ENCODE measurements at regions not wholly inside any gene's neighbourhood (a gene's known extent, or its start where the extent isn't known, plus 50 kb on each side); places are given as distances from the start of the nearest gene placed in this dataset.

DNA sequence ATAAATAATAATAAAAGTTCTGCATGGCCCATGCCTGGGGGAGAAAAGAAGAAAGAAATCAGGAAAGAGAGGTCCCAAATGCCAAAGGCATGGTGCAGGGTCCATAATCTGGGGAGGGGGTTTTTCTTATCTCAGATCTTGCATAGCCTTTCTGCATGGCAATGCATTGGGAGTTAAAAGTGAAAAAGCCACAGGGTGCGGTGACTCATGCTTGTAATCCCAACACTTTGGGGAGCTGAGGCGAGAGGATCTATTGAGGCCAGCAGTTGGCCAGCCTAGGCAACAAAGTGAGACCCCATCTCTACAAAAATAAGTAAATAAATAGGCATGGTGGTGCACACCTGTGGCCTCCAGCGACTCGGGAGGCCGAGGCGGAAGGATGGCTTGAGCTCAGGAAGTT lies 76.8 kb upstream of the GATA2 start:
- DNase-seq (ENCODE audit: low spot score), result no peak

DNA sequence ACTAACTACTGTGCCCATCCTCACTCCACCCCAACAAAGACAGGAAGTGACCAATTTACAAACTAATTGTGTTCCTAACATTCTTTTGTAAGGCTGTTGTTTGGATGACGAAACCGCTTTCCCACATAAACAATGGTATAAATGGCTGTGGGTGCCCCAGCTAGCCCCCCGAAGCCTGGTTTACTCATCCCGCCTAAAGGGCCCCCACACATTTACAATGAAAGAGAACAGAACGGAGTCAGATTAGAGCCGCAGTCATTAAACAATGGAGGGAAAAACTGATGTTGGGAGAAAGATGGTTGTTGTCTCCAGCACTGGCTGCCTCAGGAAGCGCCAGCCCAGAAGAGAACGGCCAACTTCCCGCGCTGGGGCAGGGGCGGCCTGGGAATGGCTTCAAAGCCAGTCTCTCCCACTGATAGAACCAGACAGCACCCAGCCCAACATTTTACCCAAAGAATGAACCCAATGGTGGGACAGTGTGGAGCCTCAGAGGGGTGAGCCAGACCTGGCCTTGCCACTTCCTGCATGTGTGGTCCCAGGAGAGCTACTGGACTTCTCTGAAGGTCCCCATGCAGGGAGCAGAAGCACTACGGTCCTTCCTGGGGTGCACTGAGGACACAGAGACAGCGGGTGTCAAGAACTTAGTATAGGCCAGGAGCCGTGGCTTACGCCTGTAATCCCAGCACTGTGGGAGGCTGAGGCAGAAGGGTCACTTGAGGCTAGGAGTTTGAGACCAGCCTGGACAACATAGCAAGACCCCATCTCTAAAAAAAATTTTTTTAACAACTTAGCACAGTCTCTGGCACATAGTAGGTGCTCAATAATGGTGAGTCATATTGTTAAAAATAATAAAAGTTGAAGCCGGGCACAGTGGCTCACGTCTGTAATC lies 75.8 kb upstream of the GATA2 start:
- no peak for DNase-seq (ENCODE audit: low spot score)

DNA sequence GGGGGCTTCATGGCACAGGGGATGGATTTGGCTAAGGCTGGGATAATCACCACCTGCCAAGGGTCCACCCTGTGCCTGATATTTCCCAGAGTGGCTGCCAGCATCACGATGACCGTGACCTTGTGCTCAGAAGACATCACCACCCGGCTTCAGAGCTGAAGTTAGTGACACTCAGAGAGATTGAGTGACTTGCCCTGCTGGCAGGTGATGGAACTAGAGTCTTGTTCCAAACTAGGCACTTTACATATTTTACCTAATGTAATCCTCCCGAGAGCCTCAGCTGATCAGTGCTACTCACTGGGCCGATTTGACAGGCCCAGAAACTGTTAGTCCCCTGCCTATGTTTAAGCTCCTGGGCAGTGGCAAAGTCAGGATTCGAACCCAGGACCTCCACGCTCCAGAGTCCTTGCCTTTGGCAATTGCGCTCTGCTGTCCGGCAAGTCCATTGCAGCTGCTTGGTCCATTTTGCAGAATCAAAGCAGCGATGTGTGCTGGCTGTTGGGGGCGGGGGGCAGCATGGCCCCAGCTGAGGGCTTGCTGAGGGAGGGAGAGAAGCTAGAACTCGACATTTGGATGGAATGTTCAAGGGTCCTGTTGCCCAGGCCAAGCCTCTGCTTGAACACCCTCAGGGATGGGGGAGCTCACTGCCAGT lies 74.8 kb upstream of the GATA2 start:
- no peak for DNase-seq (ENCODE audit: low spot score)

DNA sequence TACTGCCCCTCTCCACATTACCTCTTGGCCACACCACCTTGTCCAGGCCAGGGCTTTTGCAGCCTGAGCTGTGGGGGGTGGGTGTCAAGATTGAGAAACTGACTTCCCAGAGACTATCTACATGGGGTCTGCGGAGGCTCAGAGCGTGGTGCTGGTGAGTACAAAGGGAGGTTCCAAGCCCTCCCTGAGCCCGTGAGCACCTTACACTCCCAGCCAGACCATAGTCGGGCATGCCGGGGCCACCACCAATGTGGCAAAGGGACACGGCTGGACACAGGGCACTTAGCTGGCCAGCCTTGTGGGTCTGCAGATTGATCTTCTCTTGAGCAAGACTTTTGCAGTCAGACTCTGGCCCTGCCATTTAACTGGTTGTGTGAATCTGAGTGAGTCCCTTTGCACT lies 74.1 kb upstream of the GATA2 start:
- no peak for DNase-seq (ENCODE audit: low spot score)

DNA sequence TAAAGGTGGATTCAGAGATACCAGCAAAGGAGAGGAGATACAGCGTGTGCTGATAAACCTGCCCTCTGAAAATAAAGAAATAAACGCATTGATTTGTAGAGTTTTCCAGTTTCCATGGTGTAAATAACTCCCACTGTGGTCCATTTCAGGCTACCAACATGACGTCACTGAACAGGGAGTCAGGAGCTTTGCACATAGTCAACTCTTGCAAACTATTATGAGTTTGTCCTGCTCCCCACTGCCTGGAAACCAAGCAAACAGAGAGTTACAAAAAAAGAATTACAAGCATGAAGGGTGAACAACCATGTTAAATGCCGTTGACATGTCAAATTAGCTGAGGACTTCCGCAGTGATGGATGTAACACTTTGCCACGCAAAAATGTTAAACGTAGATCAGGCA lies 70.4 kb upstream of the GATA2 start:
- no peak for DNase-seq (ENCODE audit: low spot score)

DNA sequence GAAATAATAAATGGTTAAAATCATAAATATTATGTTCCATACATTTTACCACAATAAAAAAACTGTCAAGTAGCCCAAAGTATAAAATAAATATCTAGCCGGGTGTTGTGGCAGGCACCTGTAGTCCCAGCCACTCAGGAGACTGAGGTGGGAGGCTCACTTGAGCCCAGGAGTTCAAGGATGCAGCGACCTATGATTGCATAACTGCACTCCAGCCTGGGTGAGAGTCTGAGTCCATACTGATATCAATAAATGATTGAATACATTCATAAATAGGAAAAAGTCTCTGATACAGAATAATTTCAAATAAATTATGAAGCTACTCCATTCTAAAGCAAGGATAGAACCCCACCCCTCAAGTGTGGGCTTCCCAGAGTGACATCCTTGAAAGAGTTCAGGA lies 68.5 kb upstream of the GATA2 start:
- no peak for DNase-seq (ENCODE audit: low spot score)

DNA sequence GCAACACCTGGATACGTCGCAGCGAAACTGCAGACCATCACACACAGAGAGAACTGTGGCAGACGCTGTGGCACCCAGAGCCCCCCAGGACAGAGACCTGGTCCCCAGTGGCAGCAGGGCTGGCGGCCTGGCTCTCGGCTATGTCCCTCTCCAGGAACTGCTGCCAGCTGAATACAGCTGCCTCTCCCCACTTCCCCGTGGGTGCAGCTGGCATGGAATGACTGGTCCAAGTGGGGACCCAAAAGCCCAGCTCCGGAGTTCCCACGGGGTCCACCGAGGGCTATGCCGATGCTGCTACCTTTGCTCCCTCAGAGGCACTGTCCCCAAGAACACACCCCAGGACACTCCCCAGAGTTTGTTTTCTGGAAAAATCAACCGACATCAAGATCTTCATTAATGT lies 67.8 kb upstream of the GATA2 start:
- no peak for DNase-seq (ENCODE audit: low spot score)

DNA sequence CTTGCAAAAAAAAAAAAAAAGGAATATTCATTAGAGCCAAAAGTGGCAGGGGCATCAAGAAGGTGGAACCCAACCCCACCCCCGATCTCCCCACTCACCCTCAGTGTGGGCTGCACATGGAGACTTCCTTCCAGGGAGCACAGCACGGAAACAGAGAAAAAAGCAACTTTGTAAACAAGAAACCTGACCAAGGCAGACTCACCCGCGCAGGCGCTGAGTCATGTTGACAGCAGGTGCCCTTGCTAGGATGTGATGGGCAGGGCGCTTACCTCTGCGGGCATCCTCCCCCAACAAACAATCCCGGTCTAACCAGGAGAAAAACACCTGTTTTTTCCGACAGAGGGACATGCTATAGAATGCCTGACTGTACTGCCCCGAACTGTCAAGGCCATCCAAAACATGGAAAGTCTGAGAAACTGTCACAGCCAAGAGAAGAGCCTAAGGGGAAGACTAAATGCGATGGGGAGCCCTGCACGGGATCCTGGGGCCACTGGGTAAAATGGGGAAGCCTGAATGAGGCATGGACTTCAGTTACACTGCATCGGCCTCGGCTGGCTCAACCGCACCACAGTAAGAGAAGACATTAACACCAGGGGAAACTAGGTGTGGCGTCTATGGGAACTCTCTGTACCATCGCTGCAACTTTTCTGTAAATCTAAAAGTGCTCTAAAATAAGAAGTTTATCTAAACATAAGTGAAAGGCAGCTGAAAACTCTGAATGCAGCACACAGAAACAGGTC lies 66.7 kb upstream of the GATA2 start:
- no peak for DNase-seq (ENCODE audit: low spot score)

DNA sequence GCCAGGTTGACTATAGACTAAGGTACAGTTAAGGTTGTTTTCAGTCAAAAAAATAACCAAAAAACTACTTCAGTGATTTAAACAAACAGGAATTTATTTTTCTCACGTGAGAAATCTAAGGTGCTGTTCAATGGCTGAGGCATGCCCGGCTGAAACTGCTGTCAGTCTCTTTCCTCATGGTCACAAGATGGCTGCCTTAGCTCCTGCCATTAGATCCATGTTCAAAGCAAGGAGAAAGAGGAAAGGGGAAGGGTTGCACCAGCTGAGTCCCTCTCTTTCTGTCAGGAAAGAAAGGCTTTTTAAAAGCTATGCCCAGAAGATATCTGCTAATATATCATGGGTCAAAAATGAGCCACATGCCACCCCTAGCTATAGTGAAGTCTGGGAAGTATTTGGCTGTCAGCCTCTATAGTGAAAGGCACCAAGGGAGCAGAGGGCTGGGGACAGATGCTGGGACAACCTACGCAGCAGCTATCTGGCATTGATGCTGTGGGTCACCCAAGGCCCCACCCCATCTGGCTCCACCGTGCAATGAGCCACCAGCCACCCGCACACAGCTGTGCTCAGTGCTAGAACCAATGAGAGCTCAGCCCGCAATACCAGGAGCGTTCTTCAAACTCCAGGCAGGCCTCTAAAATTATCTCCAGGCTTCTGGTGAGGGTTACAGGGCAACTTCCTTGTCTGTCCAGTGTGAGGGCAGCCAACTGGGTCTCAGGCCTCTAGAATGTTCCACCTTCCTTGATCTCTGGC lies 64.7 kb upstream of the GATA2 start:
- no peak for DNase-seq (ENCODE audit: low spot score)

DNA sequence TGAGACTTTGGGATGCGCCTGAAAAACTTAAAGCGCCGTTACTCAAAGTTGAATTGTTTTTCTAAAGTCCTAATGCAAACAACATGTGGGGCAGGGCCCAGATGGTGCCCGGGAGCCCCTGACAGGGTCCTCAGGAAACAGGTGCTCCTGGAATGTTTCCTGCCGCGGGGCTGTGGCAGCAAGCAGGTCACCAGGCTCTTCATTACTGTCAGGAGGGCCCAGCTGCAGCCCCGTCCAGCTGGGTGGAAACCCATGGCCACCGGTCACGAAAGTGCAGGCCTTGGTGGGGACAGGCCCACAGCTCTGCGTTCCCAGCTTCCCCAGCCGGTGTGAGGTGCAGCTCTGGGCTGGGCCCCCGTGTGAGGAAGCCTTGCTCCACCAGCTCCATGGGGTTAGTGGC lies 63.9 kb upstream of the GATA2 start:
- no peak for DNase-seq (ENCODE audit: low spot score)

DNA sequence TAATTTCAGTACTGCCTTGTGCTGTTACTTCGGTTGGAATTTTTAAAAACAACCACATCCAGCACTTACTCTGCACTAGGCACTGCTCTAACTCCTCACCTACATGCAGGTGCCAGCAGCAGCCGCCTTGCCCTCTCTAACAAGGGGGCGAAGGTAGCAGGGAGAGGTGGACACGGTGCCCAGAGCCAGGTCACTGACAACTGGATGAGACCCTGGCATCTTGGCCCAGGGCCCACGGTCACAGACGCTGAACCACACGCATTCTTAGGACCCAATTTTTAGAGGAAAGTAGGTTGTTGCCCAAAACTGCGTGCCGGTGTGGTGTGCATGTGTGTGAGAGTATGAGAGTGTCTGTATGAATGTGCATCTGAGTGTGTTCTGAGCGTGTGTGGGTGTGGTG lies 63.4 kb upstream of the GATA2 start:
- DNase-seq (ENCODE audit: low spot score), result no peak

DNA sequence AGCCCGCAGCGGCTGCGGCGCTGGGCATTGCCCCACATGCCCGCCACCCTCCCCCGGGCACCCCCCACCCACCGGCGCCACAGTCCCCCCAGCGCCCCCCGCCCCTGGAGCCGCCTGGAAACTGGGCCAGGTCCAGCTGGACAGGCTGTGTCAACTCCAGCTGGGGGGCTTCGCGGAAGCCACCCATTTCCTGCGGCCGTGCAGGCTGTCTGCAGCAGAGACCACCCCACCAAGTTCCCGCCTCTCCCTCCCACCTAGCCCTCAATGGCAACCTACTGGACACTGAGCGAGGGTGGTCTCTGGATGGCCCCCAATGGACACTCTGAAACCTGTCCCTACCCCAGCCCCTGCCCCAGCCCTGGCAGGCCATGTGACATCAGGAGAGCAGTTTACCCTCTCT lies 62.8 kb upstream of the GATA2 start:
- DNase-seq (ENCODE audit: low spot score), result no peak

DNA sequence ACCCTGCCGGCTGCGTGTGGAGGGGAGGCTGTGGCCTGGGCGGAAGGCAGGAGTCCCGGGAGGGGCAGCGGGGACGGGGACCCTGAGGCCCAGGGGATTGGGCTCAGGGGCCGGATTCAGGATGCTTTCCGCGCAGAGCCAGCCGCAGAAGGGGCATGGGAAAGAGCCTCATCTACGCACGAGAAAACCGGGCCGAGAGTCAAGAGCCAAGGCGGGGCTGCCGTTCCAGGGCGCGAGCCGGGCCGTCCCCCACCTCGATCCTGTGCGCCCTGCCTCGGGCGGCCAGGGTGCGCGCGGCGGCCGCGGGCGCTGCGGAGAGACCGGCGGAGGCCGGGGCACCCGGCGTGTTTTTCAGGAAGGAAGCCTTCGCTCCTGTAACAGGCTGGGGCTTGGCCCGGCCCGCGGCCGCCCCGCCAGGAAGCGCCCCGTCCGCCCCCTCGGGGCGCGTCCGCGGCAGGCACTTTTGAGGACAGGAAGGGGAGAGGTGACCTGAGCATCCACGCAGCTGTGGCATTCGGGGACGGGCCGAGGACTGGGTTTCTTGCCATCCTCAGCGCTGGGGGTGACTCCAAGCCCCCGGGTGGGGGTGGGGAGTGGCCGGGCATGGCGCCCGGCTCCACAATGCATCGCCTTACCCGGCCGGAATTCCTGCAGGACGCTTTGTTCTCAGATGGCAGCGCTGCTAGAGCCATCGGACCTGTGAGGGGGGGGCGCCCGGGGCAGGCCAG lies 62.3 kb upstream of the GATA2 start:
- DNase-seq (ENCODE audit: low spot score), result no peak

DNA sequence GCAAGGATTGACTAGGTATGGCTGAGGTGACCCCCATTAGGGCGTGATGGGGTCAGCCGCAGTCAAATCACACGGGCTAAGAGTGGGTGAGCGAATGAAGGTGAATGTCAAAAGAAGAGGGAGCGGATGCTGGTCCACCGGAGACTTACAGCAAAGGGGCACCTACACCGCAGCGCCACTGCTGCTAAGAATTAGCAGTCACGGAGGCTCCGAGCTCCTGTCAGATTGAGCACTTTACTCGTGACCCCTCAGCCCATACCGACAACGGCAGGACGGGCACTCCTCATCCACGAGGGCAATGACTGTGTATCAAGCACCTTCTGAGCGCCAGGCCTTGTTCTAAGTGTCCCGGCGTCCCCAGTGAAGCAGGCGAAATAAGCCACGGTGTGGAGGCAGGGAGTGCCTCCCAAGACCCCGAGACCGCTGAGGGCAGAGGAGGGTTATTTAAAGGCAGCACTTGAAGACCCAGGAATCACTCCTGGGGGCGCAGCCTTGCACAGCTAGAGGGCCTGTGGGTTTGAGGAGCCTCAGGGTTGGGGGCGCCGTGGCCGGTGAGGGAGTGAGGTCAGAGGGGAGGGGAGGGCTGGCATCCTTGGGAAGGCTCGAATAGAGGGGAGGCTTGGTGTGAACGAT lies 61.6 kb upstream of the GATA2 start:
- DNase-seq (ENCODE audit: low spot score), result no peak

DNA sequence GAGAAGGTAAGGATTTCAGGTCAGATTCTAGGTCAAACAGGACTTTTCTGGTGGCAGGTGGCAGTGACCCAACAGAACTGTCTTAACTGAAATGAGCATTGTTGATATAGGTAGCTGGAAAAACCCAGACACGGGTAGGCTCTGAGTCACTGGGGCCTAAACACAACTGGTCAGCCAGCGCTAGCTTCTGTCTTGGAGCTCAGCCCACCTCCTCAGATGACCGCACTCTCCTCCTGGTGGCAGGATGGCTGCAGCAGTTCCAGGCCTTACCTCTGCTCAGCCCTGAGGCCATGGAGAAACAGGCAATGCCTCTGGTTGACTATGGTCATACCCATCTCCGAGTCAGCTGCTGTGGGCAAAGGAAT lies 61.1 kb upstream of the GATA2 start:
- no peak for DNase-seq (ENCODE audit: low spot score)

DNA sequence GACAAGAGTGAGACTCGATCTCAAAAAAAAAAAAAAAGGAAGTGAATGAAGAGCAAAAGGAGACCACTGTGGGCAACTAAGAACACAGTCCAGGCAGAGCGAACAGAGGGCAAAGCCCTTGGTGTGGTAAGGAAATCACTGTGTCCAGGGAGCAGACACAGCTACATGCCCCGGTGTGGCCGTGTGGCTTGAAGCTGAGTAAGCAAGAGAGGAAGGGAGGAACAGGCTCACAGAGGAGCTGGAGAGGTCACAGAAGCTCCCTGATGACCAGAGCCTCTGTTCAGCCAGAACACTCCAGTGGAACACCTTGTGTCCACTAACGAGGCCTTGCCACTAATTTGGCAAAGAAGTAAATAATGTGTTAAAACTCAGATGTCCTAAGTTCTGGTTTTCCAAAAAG lies 60.6 kb upstream of the GATA2 start:
- no peak for DNase-seq (ENCODE audit: low spot score)

DNA sequence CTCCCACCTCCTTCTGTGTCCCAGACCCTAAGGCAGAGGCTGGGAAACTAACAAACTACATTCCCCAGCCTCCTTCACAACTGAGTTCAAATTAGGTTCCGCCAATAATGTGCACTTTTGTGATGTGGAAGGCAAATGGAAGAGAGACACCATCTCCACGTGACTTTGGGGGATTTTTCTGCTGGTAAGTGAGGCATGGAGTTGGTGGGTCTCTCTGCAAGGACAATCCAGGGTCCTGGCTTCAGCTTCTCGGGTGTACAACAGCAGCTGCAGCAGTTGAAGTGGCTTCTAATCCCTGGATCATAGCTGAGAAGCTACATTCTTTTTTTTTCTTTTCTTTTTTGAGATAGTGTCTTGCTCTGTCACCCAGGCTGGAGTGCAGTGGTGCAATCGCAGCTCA lies 58.9 kb upstream of the GATA2 start:
- DNase-seq (ENCODE audit: low spot score), result peak; percentile 4

DNA sequence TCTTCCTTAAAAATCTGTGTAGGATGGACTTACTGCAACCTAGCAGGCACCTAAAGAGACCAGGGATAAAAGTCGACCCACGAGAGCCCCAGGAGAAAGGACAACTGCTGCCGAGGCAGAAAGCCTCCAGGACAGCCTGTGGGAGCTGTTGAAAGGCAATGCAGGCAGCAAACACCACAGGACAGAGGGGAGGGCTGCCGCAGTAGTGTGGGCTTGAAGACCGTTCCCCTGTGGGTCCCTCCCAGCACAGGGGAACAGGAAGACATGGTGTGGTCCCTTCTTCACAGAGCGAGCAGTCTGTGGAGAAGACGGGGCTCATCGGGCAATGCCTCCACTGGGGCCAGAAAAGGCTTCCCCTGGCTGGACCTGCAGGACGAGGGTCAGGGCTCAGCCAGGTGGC lies 58.5 kb upstream of the GATA2 start:
- DNase-seq (ENCODE audit: low spot score), result no peak

DNA sequence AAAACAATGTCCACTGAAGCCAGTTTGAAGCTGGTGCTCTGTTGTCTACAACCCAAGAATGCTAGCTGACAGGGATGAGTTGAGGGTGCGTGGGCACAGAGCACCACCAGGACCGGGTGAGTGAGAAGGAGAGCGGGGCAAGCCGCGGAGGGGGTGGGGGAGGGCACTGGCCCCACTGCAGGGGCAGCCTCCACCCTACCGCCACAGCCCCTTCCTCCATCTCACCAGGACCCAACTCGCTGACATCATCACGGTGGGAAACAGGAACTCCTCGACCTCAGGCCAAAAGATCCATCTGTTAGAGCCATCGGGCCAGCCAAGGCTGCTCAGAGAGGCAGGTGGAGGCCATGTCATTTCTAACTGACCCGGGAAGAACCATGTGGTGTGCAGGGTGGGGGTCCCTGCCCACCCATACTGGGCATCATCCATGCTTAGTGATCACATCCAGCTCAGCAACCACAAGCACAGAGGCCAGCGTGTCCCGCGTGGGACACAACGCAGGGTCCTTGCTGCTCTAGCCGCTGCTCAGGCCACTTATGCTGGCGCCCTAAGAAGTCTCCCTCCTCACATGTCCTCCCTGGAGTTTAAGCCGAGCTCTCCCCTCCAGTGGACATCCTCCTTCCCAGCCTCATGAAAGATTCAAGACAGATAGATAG lies 57.6 kb upstream of the GATA2 start:
- no peak for DNase-seq (ENCODE audit: low spot score)

DNA sequence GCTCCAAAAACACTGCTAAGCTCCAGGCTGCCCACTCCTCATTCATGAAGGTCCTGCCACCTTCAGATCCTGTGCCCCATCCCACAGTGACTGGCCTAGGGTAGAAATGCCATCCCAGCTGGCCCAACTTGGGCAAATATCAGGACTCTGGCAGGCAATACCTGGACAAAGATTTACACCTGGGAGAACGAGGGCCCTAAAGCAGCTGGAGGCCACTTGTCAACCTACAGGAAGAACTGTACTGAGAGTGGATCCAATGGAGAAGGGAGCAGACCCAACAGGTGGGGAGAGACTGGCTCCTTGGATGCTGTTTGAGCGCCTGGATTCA lies 57.1 kb upstream of the GATA2 start:
- no peak for DNase-seq (ENCODE audit: low spot score)

Data from AG08396 (cell line).